H1 (cell line): ENCODE measurements at regions not wholly inside any gene's neighbourhood (a gene's known extent, or its start where the extent isn't known, plus 50 kb on each side); places are given as distances from the start of the nearest gene placed in this dataset.

ENCODE experiments used
- SP1 ChIP-seq: IDR thresholded peaks from 2 replicates; pipeline ENCODE4 v1.6.1; 2011; ENCODE audit warnings: low read depth, low read length
- TF ChIP-seq, protein P1 (sequence below): IDR thresholded peaks from 2 replicates; pipeline ENCODE4 v1.6.1; 2012; ENCODE audit warnings: low read length, inconsistent platforms

DNA sequence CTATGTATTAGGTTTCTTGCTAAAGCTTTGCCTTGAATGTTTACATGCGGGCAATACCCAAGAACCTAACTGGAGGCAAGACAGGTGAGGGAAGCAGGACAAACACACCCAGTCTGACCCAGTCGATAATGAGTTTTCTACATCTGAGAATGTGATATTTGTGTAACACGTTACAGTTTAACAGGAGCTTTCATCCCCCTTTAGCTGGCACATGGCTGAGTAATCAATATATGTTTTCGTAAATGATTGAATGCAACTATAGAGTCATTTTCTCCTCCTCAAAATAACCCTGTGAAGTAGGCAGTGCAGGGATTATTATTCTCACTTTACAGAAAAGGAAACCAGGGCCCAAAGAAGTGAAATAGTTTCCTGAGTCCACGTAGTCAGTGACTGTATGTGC is 84.7 kb upstream of the HTR4 start (continued):
- TF ChIP-seq, protein P1, sequence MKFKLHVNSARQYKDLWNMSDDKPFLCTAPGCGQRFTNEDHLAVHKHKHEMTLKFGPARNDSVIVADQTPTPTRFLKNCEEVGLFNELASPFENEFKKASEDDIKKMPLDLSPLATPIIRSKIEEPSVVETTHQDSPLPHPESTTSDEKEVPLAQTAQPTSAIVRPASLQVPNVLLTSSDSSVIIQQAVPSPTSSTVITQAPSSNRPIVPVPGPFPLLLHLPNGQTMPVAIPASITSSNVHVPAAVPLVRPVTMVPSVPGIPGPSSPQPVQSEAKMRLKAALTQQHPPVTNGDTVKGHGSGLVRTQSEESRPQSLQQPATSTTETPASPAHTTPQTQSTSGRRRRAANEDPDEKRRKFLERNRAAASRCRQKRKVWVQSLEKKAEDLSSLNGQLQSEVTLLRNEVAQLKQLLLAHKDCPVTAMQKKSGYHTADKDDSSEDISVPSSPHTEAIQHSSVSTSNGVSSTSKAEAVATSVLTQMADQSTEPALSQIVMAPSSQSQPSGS: no peak
- no peak for TF ChIP-seq SP1
